SJCRH30 (cell line): ENCODE measurements at regions not wholly inside any gene's neighbourhood (a gene's known extent, or its start where the extent isn't known, plus 50 kb on each side); places are given as distances from the start of the nearest gene placed in this dataset.
"Not testable (repeated sequence)": the region's sequence is repeated elsewhere in the genome, so short reads cannot be mapped to it uniquely, and the experiment has no call there.

Source experiments
- DNase-seq, 2 experiments: peaks; one replicate each; pipeline ENCODE4 v3.0.0-alpha.2; 2015 to 2020
- H3K27ac ChIP-seq: fragments of 250-450 bp; sonication (Bioruptor Pico); 2 replicates; pipeline ENCODE4 v1.5.1; 2020; ENCODE audit warnings: mild to moderate bottlenecking, moderate library complexity
- H3K27me3 ChIP-seq: fragments of 250-450 bp; sonication (Bioruptor Pico); 2 replicates; pipeline ENCODE4 v1.5.1; 2020; ENCODE audit warnings: mild to moderate bottlenecking, moderate library complexity
- H3K36me3 ChIP-seq: fragments of 250-450 bp; sonication (Bioruptor Pico); 2 replicates; pipeline ENCODE4 v1.5.1; 2020; ENCODE audit warnings: mild to moderate bottlenecking, moderate library complexity
- H3K4me1 ChIP-seq: fragments of 250-450 bp; sonication (Bioruptor Pico); 2 replicates; pipeline ENCODE4 v1.5.1; 2020; ENCODE audit warnings: mild to moderate bottlenecking, moderate library complexity
- H3K4me3 ChIP-seq: fragments of 250-450 bp; sonication (Bioruptor Pico); 2 replicates; pipeline ENCODE4 v1.5.1; 2020; ENCODE audit warnings: mild to moderate bottlenecking, moderate library complexity
- H3K9me3 ChIP-seq: fragments of 250-450 bp; sonication (Bioruptor Pico); replicated peaks from 2 replicates; pipeline ENCODE4 v1.5.1; 2020; ENCODE audit warnings: mild to moderate bottlenecking, moderate library complexity

DNA sequence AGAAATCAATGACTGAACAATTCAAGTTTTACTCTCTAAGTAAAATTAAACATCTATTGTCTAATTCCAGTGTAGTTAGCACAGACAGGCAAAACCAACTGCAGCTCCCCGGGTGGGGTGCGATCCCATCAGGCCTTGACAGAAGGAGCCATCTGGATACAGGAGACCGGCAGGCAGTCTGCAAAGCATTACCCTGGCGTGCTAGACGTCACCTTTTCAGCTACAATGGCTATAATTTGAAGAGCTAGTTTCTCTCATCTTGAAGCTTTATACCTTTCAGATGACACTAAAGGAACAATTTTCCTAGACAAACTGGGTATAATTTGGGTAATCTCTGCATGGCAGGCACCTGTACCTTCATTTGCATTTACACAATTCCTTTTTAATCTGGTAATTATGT is 761.5 kb upstream of the SOX11 start:
- no peak overlapping the region for H3K27ac ChIP-seq
- H3K9me3 ChIP-seq: no peaks in the 10 kb centered on the region
- 0 out of 2 replicates have a peak, but pooled peaks cover 2% of the 10 kb centered on the region for H3K27me3 ChIP-seq
- no peak overlapping the region for H3K4me3 ChIP-seq
- H3K36me3 ChIP-seq: no peaks in the 10 kb centered on the region
- no peak for DNase-seq
- H3K4me1 ChIP-seq: no peaks in the 10 kb centered on the region

DNA sequence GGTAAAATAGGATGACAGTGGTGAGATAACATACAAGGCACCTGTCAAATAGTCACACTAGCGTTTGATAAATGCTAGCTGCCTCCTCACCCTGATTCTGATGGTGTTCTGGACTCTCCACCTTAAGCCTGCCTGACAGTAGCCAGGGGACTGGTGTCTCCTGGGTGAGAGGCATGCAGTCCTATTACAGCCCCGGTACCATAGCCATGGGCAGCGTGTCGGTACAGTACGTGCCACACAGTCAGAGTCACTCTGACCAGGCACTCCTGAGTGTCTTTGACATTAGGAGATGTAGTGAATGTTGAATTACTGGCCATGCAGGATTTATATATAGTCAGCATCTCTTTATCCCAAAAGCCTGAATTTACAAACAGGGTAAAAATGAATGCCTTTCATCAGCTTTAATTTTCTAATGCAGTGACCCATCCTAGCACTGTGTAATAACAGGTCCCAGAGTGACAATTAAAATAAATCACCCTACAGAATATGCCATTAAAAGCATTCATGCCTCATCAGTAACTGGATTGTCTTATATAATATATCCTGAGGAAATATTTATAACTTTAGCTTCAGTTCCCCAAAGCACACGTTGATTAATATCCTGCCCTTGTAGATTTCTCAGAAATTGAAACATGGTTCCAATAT is 760.3 kb upstream of the SOX11 start:
- DNase-seq: no peak
- H3K4me1 ChIP-seq: no peaks in the 10 kb centered on the region
- H3K4me3 ChIP-seq: no peak overlapping the region
- no peak overlapping the region for H3K27ac ChIP-seq
- H3K36me3 ChIP-seq: no peaks in the 10 kb centered on the region
- H3K9me3 ChIP-seq: no peaks in the 10 kb centered on the region
- H3K27me3 ChIP-seq: 0 out of 2 replicates have a peak, but pooled peaks cover 2% of the 10 kb centered on the region

DNA sequence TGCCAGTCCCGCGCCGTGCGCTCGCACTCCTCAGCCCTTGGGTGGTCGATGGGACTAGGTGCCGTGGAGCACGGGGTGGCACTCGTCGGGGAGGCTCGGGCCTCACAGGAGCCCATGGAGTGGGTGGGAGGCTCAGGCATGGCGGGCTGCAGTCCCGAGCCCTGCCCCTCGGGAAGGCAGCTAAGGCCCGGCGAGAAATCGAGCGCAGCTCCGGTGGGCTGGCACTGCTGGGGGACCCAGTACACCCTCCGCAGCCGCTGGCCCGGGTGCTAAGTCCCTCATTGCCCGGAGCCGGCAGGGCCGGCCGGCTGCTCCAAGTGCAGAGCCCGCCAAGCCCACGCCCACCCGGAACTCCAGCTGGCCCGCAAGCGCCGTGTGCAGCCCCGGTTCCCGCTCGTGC is 756.9 kb upstream of the SOX11 start:
- DNase-seq, H3K4me1 ChIP-seq, H3K27me3 ChIP-seq, H3K36me3 ChIP-seq, H3K4me3 ChIP-seq, H3K9me3 ChIP-seq, H3K27ac ChIP-seq: not testable (repeated sequence)

DNA sequence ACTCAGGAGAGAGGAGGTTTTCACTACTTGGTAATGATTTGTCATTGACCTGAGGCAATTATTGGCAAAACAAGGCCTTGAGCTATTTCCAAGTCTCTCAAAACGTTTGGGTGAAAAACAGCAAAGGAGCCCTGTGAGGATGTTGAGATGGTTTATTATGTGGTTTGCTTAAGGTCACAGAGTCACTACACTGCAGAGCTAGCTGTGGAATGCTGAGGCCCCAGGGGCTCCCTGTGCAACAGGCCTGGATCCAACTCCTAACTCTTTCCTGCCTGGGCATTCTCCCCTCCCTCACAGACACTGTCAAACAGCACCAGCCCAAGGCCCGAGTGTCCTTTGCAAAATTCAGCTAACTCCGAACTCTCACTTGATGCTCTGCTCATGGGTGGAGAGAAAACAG is 754.6 kb upstream of the SOX11 start:
- no peak overlapping the region for H3K27ac ChIP-seq
- no peak overlapping the region for H3K4me3 ChIP-seq
- no peaks in the 10 kb centered on the region for H3K4me1 ChIP-seq
- no peaks in the 10 kb centered on the region for H3K36me3 ChIP-seq
- no peaks in the 10 kb centered on the region for H3K27me3 ChIP-seq
- no peaks in the 10 kb centered on the region for H3K9me3 ChIP-seq
- DNase-seq: no peak

DNA sequence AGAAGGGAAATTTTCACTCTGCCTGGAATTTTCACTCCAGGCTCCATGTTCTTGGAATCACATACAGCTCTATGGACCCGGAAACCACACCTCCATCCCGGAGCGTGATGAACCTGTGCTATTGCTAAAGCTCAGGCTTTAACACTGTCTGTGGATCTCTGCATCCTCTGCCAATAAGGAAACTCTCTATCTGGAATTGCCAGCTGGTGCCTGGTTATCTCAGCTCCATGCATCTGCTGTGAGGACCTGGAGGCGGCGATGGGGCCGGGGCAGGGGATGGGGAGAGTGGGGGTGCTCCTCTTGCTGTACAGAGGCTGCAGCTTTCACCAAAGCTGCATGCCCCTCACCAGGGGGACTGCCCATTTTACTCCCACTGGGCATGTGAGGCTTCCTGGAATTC is 754.0 kb upstream of the SOX11 start:
- H3K36me3 ChIP-seq: no peaks in the 10 kb centered on the region
- H3K27ac ChIP-seq: no peak overlapping the region
- H3K4me1 ChIP-seq: no peaks in the 10 kb centered on the region
- no peak for DNase-seq
- no peaks in the 10 kb centered on the region for H3K9me3 ChIP-seq
- no peaks in the 10 kb centered on the region for H3K27me3 ChIP-seq
- no peak overlapping the region for H3K4me3 ChIP-seq

DNA sequence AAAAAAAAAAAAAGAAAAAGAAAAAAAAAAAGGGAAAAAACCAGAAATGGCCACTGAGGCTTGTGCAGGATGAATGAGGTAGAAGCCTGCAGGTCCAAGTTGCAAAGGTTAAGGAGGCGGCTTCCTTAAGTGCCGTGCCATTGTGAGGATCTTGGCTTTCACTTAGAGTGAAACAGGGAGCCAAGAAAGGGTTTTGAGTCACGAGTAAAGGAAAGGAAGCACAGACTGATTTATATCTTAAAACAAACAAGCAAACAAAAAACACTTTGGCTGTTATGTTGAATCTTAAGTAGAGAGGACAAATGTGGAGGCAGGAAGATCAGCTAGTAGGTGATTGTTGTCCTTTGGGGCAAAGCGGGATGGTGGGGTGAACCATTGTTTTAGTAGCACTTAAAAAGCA is 749.7 kb upstream of the SOX11 start:
- H3K36me3 ChIP-seq: no peaks in the 10 kb centered on the region
- H3K27ac ChIP-seq: no peak overlapping the region
- no peaks in the 10 kb centered on the region for H3K9me3 ChIP-seq
- H3K4me3 ChIP-seq: no peak overlapping the region
- H3K27me3 ChIP-seq: no peaks in the 10 kb centered on the region
- no peak for DNase-seq
- H3K4me1 ChIP-seq: no peaks in the 10 kb centered on the region

DNA sequence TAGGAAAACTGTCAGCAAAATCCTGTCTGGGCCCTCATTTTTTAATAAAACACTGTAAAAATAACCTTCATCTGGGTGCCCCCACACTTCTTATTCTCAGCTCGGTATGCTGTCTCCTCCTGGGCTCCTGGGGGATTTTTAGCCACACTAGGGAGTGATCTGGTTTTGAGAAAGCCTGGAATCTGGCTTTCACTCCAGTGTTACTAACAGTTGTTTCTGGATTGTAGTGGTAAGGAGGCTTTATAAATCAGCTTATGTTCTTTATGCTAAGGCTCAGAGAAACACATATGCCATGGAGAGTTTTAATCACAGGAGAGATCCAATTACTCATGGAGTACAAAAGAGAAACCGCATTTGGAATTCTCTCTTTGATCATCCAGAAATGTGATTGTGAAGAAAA is 744.3 kb upstream of the SOX11 start:
- Histone ChIP-seq H3K4me3 (no peak overlapping the region), H3K4me1 (no peaks in the 10 kb centered on the region), H3K27me3 (no peaks in the 10 kb centered on the region), H3K36me3 (no peaks in the 10 kb centered on the region), H3K9me3 (no peaks in the 10 kb centered on the region), H3K27ac (no peak overlapping the region)
- DNase-seq: no peak

DNA sequence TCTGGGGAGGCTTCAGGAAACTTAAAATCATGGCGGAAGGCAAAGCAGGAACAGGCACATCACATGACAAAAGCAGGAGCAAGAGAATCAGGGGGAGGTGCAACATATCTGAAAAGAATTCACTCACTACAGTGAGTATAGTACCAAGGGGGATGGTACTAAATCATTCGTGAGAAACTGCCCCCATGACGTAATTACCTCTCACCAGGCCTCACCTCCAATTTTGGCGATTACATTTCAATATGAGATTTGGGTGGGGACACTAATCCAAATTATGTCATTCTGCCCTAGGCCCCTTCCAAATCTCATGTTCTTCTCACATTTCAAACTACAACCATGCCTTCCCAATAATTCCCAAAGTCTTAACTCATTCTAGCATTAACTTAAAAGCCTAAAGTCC is 740.8 kb upstream of the SOX11 start:
- H3K4me1 ChIP-seq: no peaks in the 10 kb centered on the region
- H3K27me3 ChIP-seq: no peaks in the 10 kb centered on the region; the same call in 1 of the 2 replicates
- H3K27ac ChIP-seq: no peak overlapping the region
- no peak for DNase-seq
- H3K4me3 ChIP-seq: no peak overlapping the region
- no peaks in the 10 kb centered on the region for H3K9me3 ChIP-seq
- H3K36me3 ChIP-seq: no peaks in the 10 kb centered on the region

DNA sequence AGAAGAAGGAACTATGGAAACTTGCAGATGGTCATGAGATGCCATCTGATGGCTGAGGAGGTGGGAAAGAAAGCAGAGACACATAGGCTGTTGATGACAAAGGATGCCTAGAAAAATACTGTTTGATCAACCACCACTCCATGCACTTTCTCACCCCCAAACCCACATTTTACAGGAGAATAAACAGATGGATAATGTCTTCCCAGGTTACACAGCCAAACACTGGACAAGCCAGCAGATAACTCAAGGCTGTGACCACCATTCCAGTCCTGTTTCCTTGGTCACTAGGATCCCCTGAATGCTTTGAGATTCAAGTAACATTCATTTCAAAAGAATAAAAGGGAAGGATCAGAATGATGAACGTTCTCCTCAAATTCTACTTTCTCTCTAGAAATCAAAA is 733.0 kb upstream of the SOX11 start:
- DNase-seq: no peak
- no peaks in the 10 kb centered on the region for H3K9me3 ChIP-seq
- peaks cover 4% of the 10 kb centered on the region; the same call in 1 of the 2 replicates for H3K27me3 ChIP-seq
- no peak overlapping the region for H3K27ac ChIP-seq
- H3K4me3 ChIP-seq: no peak overlapping the region
- H3K4me1 ChIP-seq: no peaks in the 10 kb centered on the region
- no peaks in the 10 kb centered on the region for H3K36me3 ChIP-seq

DNA sequence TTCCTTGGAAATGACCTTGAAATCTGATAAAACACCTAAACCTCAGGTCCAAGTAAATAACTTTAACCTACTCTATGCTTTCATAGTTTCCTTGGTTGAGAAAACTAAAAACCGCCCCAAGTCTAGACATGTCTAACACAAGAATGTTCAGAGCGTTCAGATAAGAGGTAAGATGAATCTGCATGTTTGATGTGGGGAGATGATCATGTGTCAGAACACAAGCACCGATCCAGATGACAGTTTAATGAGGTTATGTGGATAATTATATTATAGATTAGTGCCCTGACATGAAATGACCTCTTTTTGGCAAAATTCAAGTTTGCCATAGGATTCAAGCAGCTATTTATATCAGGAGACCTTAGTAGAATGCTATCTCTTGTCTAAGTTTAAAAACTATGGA is 729.8 kb upstream of the SOX11 start:
- Histone ChIP-seq H3K36me3 (no peaks in the 10 kb centered on the region), H3K27me3 (0 out of 2 replicates have a peak, but pooled peaks cover 4% of the 10 kb centered on the region), H3K4me3 (no peak overlapping the region), H3K9me3 (no peaks in the 10 kb centered on the region), H3K27ac (no peak overlapping the region), H3K4me1 (no peaks in the 10 kb centered on the region)
- DNase-seq: no peak

DNA sequence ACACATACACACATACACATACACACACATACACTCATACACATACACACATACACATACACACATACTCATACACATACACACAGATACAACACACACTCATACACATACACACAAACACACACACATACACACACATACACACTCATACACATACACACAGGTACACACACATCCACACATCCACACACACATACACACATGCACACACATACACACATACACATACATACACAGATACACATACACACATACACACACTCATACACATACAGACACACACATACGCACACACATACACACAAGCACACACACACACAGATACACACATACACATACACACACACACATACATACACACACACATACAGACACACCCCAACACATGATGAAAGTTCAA is 729.1 kb upstream of the SOX11 start:
- no peaks in the 10 kb centered on the region for H3K36me3 ChIP-seq
- no peak overlapping the region for H3K4me3 ChIP-seq
- no peaks in the 10 kb centered on the region for H3K4me1 ChIP-seq
- H3K27ac ChIP-seq: no peak overlapping the region
- no peaks in the 10 kb centered on the region for H3K9me3 ChIP-seq
- no peak for DNase-seq
- 0 out of 2 replicates have a peak, but pooled peaks cover 4% of the 10 kb centered on the region for H3K27me3 ChIP-seq

DNA sequence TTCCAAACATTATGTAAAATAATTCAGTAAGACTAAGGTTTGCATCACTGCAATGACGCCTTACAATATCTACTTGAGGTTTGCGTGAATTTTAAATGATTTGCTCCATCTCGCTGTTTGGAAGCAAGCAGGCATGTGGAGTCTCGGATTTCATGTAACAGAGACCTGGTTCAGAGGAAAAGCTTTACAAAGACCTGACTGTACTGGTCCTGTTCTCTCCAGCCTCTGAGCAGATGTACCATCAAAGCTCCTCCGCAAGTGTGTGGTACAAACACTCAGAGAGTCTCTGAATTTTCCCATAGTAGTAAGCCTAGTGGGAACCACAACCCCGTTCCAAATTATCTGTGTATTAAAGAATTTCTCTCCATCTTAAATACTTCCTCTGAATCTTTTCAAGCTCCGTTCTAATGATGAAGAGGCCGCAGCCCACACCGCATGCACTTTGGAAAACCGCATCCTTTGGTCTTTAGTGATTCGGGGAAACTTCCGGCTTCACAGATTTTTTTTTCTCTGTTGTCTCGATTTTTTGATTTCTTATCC is 728.1 kb upstream of the SOX11 start:
- Histone ChIP-seq H3K27me3 (0 out of 2 replicates have a peak, but pooled peaks cover 4% of the 10 kb centered on the region), H3K27ac (no peak overlapping the region), H3K36me3 (no peaks in the 10 kb centered on the region), H3K9me3 (no peaks in the 10 kb centered on the region), H3K4me1 (no peaks in the 10 kb centered on the region), H3K4me3 (no peak overlapping the region)
- DNase-seq: peak in 1 of 2 experiments; percentile 42

DNA sequence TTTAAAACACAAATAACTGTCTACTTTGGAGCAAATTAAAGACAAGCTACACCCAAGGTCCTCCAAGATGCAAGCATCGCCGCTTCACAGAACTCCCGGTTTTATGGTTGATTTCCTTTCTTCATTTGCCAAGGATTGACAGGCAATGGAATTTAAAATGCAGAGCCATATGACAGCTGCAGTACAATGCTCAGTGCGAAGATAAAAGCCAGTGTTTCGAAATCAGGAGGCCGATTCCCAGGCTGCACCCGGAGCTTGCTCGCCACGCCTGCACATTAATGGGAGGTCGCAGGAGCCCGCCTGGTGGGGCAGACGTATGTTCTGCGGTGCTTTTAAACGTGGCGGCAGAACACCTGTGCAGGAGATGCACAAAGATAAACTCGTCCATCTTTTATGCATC is 727.6 kb upstream of the SOX11 start:
- no peaks in the 10 kb centered on the region for H3K36me3 ChIP-seq
- no peaks in the 10 kb centered on the region for H3K9me3 ChIP-seq
- peak in 1 of 2 experiments; percentile 21 for DNase-seq
- no peaks in the 10 kb centered on the region for H3K4me1 ChIP-seq
- no peak overlapping the region for H3K27ac ChIP-seq
- H3K27me3 ChIP-seq: 0 out of 2 replicates have a peak, but pooled peaks cover 4% of the 10 kb centered on the region
- no peak overlapping the region for H3K4me3 ChIP-seq

DNA sequence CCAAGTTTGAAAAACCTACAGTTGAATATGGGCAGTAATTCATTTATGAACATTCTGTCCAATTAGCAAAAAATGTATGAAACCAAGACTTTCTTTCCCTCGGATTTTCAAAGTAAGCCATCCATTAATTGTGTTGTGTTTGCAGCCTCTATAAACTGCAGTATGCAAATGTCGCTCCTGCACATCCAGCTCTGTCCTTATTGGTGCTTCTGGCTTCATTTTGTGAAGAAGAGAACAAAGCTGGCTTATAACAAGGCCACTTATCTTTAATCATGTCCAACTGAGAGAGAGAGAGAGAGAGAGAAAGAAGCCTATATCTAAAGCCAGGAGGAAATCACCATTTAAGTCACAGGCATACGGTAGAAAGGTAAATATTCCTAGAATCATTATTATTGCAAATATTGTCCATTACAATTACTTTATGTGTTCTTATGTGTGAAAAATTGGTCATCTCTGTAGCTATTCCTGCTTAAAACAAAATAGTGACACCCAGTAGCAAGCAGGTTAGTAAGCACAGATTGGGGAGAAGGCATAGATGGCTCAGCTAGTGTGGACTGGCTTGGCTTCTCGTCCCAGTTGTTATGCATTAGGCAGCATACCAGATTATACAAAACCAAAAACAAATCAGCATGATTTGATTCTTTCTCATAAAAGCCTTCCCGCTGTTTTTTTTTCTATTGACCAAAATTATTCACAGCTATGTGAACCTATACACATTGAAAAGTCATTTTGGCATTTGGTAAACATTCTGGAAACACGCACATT is 726.4 kb upstream of the SOX11 start:
- no peaks in the 10 kb centered on the region for H3K4me1 ChIP-seq
- no peak for DNase-seq
- H3K27me3 ChIP-seq: 0 out of 2 replicates have a peak, but pooled peaks cover 4% of the 10 kb centered on the region
- H3K4me3 ChIP-seq: no peak overlapping the region
- no peaks in the 10 kb centered on the region for H3K36me3 ChIP-seq
- H3K27ac ChIP-seq: no peak overlapping the region
- no peaks in the 10 kb centered on the region for H3K9me3 ChIP-seq

DNA sequence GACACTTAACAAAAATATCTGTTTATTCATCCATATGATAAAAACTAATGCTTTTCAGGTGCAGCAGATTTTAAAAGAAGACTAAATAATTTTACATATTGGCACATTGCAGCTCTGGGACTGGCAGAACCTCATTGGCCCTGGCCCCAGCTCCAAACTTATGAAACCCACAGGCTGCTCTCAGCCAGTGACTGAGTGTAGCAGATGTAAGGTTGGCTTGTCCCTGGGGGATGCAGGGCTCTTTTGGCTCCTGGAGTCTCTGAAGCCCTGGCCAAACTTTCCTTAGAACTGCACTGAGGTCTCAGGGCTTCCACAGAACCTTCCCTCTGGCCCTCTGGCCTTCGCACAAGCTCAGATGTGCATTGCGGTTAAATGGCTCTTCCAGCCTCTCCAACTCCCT is 725.0 kb upstream of the SOX11 start:
- H3K36me3 ChIP-seq: no peaks in the 10 kb centered on the region
- H3K9me3 ChIP-seq: no peaks in the 10 kb centered on the region
- peak; percentile 17 to 49 for DNase-seq
- no peak overlapping the region for H3K27ac ChIP-seq
- no peak overlapping the region for H3K4me3 ChIP-seq
- H3K4me1 ChIP-seq: no peaks in the 10 kb centered on the region
- H3K27me3 ChIP-seq: 0 out of 2 replicates have a peak, but pooled peaks cover 4% of the 10 kb centered on the region
